SK-N-SH treated with all-trans-retinoic acid at 6 μM for 48 hours (cell line): ENCODE measurements at regions not wholly inside any gene's neighbourhood (a gene's known extent, or its start where the extent isn't known, plus 50 kb on each side); places are given as distances from the start of the nearest gene placed in this dataset.

Experiments
- RARB ChIP-seq: fragments of 250-450 bp; sonication (Bioruptor Pico); IDR thresholded peaks from 2 replicates; pipeline ENCODE4 v1.8.0; 2021; ENCODE audit warnings: mild to moderate bottlenecking, moderate library complexity
- TCF4 ChIP-seq: fragments of 250-450 bp; sonication (Bioruptor Pico); IDR thresholded peaks from 2 replicates; pipeline ENCODE4 v1.8.0; 2021; ENCODE audit warnings: mild to moderate bottlenecking, moderate library complexity, borderline replicate concordance
- ZFP3 ChIP-seq: fragments of 250-450 bp; sonication (Bioruptor Pico); IDR thresholded peaks from 2 replicates; pipeline ENCODE4 v1.5.0; 2020; ENCODE audit warnings: mild to moderate bottlenecking, moderate library complexity
- ZFP30 ChIP-seq: fragments of 450-650 bp; formaldehyde crosslinking; IDR thresholded peaks from 2 replicates; pipeline ENCODE4 v1.5.0; 2022; ENCODE audit warnings: mild to moderate bottlenecking, moderate library complexity
- ZNF565 ChIP-seq: fragments of 450-650 bp; formaldehyde crosslinking; conservative IDR thresholded peaks from 2 replicates; pipeline ENCODE4 v1.5.0; 2020; ENCODE audit warnings: low read depth, mild to moderate bottlenecking, moderate library complexity
- TF ChIP-seq, protein P1 (sequence below): fragments of 250-450 bp; sonication (Bioruptor Pico); IDR thresholded peaks from 2 replicates; pipeline ENCODE4 v1.5.0; 2020; ENCODE audit warnings: mild to moderate bottlenecking, moderate library complexity
- TF ChIP-seq, protein P2 (sequence below): fragments of 250-450 bp; sonication (Bioruptor Pico); IDR thresholded peaks from 2 replicates; pipeline ENCODE4 v1.8.0; 2020; ENCODE audit warnings: mild to moderate bottlenecking, moderate library complexity, borderline replicate concordance

DNA sequence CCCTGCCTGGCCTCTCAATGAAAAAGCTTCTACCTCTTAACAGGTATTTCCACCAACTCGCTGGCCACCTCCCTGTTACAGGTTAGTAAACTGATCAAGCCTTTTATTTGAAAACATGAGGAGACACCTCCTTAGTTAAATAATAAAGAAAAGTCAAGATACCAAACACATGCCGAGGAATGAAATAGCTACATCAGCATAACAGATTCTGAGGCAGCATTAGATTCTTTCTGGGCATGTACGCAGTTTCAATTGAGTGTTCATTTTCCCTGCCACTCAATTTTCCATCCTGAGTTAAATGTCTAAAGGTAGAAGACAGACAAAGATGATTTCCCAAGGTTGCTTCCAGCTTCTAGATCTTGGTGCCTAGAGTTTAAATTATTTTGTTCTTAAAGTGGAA is 250.5 kb upstream of the LRTM1 start:
- TF ChIP-seq ZNF565 (no peak), ZFP3 (CRISPR knock-in tag) (no peak), ZFP30 (CRISPR knock-in tag) (no peak), TCF4 (no peak), RARB (CRISPR knock-in tag) (no peak)
- TF ChIP-seq, protein P1, sequence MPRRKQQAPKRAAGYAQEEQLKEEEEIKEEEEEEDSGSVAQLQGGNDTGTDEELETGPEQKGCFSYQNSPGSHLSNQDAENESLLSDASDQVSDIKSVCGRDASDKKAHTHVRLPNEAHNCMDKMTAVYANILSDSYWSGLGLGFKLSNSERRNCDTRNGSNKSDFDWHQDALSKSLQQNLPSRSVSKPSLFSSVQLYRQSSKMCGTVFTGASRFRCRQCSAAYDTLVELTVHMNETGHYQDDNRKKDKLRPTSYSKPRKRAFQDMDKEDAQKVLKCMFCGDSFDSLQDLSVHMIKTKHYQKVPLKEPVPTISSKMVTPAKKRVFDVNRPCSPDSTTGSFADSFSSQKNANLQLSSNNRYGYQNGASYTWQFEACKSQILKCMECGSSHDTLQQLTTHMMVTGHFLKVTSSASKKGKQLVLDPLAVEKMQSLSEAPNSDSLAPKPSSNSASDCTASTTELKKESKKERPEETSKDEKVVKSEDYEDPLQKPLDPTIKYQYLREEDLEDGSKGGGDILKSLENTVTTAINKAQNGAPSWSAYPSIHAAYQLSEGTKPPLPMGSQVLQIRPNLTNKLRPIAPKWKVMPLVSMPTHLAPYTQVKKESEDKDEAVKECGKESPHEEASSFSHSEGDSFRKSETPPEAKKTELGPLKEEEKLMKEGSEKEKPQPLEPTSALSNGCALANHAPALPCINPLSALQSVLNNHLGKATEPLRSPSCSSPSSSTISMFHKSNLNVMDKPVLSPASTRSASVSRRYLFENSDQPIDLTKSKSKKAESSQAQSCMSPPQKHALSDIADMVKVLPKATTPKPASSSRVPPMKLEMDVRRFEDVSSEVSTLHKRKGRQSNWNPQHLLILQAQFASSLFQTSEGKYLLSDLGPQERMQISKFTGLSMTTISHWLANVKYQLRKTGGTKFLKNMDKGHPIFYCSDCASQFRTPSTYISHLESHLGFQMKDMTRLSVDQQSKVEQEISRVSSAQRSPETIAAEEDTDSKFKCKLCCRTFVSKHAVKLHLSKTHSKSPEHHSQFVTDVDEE (CRISPR knock-in tag), result no peak
- TF ChIP-seq, protein P2, sequence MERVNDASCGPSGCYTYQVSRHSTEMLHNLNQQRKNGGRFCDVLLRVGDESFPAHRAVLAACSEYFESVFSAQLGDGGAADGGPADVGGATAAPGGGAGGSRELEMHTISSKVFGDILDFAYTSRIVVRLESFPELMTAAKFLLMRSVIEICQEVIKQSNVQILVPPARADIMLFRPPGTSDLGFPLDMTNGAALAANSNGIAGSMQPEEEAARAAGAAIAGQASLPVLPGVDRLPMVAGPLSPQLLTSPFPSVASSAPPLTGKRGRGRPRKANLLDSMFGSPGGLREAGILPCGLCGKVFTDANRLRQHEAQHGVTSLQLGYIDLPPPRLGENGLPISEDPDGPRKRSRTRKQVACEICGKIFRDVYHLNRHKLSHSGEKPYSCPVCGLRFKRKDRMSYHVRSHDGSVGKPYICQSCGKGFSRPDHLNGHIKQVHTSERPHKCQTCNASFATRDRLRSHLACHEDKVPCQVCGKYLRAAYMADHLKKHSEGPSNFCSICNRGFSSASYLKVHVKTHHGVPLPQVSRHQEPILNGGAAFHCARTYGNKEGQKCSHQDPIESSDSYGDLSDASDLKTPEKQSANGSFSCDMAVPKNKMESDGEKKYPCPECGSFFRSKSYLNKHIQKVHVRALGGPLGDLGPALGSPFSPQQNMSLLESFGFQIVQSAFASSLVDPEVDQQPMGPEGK (CRISPR knock-in tag), result no peak
